HG02852 (cell line): ENCODE measurements at regions not wholly inside any gene's neighbourhood (a gene's known extent, or its start where the extent isn't known, plus 50 kb on each side); places are given as distances from the start of the nearest gene placed in this dataset.

ENCODE experiments used
- ATAC-seq: cut with Tn5 transposase; IDR thresholded peaks from one replicate; pipeline ENCODE4 v1.9.1; 2021; ENCODE audit warnings: mild to moderate bottlenecking, moderate library complexity; ENCODE audit not compliant: unreplicated experiment

DNA sequence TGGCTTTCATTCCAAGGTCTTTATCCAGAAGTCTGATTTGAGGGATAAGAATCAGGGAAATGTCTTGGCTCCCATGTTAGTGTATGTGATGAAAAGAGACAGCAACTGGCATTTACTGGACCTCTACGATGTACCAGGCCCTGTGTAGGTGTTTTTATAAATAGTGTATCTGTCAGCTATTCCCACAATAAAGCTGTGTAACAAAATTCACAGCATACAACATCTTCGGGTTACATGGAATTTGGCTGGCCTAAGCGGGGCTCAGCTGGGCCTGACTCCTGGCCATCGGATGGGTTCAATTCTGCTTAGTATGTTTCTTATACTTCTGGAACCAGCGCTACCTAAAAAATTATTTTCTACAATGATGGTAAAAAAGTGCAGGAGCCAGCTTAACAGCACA, 128.2 kb downstream of the SNX5 start:
- no peak for ATAC-seq

- ATAC-seq: no peak
These were observed 129.7 kb downstream of the SNX5 start for GRCh38 chr20:17838921-17839320.

GRCh38 chr20:17837179-17837578, 131.4 kb downstream of the SNX5 start:
- ATAC-seq: no peak

- ATAC-seq: no peak
These were observed 132.2 kb downstream of the SNX5 start for GRCh38 chr20:17836303-17836861.

DNA sequence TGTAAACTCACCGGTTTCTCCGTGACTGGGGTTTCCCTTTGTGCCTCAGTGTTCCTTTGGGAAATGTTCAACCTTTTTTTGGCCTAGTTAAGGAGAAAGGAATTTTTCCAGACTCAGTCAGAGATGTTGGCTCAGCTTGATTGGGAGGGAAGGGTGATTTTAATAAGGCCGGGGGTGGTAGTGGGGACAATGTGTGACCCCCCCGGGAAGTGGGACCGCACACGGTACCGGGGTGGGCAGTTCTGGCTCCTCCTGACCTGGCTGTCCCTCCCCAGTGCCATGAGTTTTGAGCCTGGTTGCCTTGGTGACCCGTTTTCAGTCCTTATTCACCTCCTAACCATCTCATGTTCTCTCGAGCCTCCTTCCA, 132.7 kb downstream of the SNX5 start:
- no peak for ATAC-seq

GRCh38 chr20:17835240-17835933, 133.2 kb downstream of the SNX5 start:
- ATAC-seq: no peak

GRCh38 chr20:17834804-17835203, 133.8 kb downstream of the SNX5 start:
- no peak for ATAC-seq

DNA sequence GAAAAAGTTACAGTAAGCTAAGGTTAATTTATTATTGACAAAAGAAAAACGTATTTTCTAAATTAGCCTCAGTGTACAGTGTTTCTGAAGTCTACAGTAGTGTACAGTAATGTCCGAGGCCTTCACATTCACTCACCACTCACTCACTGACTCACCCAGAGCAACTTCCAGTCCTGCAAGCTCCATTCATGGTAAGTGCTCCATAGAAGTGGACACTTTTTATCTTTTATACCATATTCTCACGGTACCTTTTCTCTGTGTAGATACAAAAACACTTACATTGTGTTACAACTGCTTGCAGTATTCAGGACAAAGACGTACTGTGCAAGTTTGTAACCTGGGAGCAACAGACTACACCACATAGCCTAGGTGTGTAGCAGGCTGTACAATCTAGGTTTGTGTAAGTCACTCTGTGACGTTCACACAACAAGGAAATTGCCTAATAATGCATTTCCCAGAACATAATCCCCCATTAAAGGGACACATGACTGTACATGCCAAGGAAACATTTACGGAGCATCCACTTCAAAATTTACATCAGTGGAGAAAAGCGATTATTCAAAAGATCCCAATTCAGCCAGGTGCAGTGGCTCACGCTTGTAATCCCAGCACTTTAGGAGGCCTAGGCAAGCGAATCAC, 133.4 kb downstream of the BANF2 start:
- no peak for ATAC-seq

GRCh38 chr20:17832236-17832915, 132.6 kb downstream of the BANF2 start:
- ATAC-seq: no peak

GRCh38 chr20:17828598-17829144, 128.9 kb downstream of the BANF2 start:
- no peak for ATAC-seq

DNA sequence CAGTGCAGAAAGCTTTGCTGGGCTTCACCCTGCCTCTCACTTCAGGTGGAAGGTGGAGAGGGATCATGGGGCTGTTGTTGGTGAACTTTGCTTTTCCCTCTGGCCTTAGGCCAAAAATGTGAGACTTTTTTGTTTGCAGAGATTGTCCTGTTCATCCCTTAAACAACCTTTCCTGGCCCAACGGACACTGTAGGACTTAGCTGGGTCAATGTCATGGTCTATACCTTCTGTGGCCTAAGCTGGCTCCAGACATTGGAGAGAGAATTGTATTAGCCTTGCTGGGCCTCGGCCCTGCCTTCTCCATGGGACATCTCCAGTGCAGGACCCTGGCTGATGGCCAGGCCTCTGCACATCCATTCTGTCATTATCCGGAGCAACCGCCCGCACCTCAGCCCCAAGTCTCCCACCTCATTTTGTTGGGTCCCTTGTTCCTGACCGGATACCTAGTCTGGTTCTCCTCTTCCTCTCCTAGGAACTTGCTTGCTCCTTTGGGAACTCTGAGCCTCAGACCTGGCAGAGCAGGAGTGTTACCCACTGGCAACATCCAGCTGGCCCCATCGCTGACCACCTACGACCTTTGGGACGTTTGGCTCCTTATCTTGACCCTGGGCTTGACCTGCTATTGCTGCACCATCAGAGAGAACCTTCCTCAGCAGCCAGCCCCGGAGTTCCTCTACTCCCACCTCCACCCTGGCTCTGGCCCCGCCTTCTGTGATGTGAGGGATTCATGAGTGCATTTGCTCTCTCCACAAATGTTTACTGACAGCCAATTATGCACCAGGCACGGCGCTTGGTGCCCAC, 128.2 kb downstream of the BANF2 start:
- no peak for ATAC-seq

DNA sequence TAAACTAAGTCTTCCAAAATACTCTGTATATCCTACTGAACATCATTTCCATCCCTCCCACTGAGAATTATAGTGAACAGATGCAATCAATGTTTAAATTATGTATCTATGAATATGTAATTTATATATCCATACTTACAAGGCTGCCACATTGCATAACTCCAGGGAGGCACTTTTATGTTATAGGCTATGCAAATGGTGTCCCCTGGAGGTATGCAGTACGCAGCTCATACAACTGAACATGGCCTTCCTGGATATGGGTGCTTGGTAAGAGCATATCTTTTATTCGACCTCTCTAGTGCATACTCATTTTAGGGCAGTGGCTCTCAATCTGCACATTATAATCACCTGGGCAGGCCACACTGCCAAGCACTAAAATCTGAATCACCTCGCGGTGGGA, 127.3 kb downstream of the BANF2 start:
- ATAC-seq: no peak

DNA sequence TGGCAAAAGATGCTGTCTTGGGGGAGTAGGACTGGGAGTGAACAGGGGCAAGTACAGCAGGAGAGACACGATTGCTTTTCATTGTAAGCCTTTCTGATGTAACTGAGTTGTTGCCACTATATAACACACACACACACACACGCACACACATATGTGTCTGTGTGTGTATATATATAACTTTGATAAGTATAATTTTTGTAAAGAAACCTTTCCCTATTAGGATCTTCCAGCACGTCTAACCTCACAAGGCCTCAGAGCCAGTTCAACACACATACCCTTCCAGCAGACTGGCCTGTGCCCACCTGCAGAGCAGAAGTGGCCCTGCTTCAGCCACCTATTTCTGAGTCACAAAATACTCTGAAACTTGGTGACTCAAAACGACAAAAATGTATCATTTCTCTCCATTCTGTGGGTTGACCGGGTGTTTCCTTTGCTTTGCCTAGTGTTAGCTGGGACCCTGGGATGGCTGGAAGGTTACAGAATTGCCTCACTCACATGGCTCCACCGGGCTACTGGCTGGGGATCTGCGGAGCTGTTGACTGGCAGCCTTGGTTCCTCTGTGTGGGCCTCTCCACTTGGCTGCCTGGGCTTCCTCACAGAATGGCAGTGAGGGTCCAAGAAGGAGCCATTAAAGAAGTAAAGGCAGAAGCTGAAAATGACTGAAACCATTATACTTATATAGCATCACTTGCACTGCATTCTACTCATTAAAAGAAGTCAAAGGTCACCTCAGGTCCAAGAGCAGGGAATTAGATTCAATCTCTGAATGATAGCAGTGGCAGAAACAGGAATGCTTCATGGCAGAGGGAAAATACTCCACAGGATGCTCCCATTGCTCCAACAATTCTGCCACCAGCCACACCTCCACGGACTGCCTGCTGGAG, 126.4 kb downstream of the BANF2 start:
- ATAC-seq: peak; percentile 96

- ATAC-seq: peak; percentile 15
These were observed 125.6 kb downstream of the BANF2 start for GRCh38 chr20:17825252-17825959.

GRCh38 chr20:17824676-17825251, 125.0 kb downstream of the BANF2 start:
- no peak for ATAC-seq

GRCh38 chr20:17823409-17824144, 123.8 kb downstream of the BANF2 start:
- ATAC-seq: no peak

DNA sequence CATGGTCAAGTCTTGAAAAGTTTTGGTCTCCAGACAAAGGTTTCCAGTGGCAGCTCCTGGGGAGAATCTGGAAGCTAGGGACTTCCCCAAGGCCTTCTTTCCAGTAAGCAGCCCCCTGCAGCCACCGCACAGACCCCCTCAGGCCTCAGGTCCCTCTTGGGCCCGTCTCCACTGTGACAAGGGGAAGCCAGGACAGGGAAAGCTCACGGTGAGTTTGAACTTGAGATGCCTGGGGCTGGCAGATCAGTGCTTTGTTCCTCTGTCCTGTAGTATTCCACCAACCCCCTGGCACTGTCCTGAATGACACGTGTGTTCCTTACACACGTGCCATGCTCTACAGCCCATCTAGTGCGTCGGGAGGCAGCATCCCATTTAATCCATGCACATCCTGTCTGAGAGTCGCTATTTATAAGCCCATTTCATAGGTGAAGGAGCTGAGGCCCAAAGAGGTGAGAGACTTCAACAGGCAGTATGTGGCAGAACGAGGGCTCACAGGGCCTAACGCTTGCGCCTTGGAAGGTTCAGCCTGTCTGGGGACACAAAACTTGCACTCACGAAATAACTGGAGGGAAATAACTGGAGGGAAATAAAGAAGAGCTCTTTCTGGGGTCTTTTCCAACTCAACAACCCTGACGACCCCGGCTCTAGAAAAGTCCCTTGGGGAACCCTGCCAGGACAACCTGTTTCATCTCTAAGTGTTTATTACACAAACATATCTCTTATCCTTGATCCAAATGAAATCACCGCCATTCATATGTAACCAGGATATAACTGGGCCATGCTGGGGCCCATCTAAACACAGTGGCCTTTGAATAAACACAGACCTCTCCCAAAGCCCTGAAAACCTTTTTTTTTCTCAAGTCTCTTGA, 123.0 kb downstream of the BANF2 start:
- no peak for ATAC-seq
